22Rv1 (cell line): ENCODE measurements at regions not wholly inside any gene's neighbourhood (a gene's known extent, or its start where the extent isn't known, plus 50 kb on each side); places are given as distances from the start of the nearest gene placed in this dataset.

Source experiments
- CTCF ChIP-seq: fragments of 450-650 bp; IDR thresholded peaks from 2 replicates; pipeline ENCODE4 v1.5.1; 2017; ENCODE audit warnings: mild to moderate bottlenecking
- ZFX ChIP-seq: fragments of 450-650 bp; IDR thresholded peaks from 2 replicates; pipeline ENCODE4 v1.6.1; 2017; ENCODE audit warnings: antibody characterized with exemption, borderline replicate concordance

- no peak for TF ChIP-seq CTCF
- TF ChIP-seq ZFX: no peak
Observed at GRCh38 chr14:86933958-86934595, 1058.9 kb downstream of the GALC start.
